Breast epithelium (tissue), 3 donors: ENCODE measurements at regions not wholly inside any gene's neighbourhood (a gene's known extent, or its start where the extent isn't known, plus 50 kb on each side); places are given as distances from the start of the nearest gene placed in this dataset.

Experiments
- CTCF ChIP-seq, 3 donors: fragments of 450-650 bp; IDR thresholded peaks; one replicate each; pipeline ENCODE4 v1.5.1; 2016 to 2017; ENCODE audit warnings: antibody characterized with exemption in 3 of 3, mild to moderate bottlenecking in 3 of 3, moderate library complexity in 3 of 3
- POLR2A ChIP-seq: fragments of 450-650 bp; IDR thresholded peaks from one replicate; pipeline ENCODE4 v1.6.1; 2016; ENCODE audit warnings: antibody characterized with exemption, mild to moderate bottlenecking, moderate library complexity

DNA sequence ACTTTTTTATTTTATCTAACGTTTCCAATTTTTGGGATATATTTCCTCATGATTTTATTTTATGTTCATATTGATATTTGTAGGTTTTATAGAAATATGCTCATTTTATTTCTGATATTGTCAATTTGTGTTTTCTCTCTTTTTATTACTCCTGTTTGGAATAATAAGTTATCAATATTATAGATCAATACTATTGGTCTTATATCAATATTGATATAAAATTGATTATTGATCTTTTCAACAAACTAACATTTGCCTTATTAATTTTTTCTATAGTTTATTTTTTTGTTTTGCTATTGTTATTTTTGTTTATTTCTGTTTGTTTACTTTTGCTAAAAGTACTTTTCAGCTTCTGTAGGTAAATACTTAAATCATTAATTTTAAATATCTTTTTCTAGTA lies 90.8 kb upstream of the CNTN6 start:
- TF ChIP-seq CTCF (IDR thresholded peaks at IDR 0.05), result no peak
- no peak for TF ChIP-seq POLR2A
